PC-9 (cell line): ENCODE measurements at regions not wholly inside any gene's neighbourhood (a gene's known extent, or its start where the extent isn't known, plus 50 kb on each side); places are given as distances from the start of the nearest gene placed in this dataset.

Source experiments
- EZH2 ChIP-seq: fragments of 200-600 bp; sonication (generic); IDR thresholded peaks from 2 replicates; pipeline ENCODE4 v1.8.0; 2017; ENCODE audit warnings: antibody characterized with exemption, low read depth
- TF ChIP-seq, protein P1 (sequence below): fragments of 200-600 bp; sonication (generic); conservative IDR thresholded peaks from 2 replicates; pipeline ENCODE4 v1.6.1; 2017; ENCODE audit warnings: mixed run types, antibody characterized with exemption, mild to moderate bottlenecking, moderate library complexity

DNA sequence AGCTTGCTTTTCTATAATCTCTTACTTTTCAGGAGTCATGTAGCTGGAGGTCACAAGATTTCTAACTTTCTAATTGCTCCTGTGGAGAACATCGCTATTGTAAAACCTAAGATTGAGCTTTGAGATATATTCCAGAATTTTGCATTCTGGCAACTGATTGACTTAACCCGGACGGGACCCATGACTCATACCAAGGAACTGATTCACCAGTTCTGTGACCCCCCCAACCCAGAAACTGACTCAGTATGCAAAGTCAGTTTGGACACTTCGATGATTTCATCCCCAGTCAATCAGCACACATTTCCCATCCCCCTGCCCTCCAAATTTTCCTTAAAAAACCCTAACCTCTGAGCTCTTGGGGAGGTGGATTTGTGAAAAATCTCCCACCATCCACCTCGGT, 396.5 kb upstream of the GBE1 start:
- TF ChIP-seq EZH2, result no peak
- TF ChIP-seq, protein P1, sequence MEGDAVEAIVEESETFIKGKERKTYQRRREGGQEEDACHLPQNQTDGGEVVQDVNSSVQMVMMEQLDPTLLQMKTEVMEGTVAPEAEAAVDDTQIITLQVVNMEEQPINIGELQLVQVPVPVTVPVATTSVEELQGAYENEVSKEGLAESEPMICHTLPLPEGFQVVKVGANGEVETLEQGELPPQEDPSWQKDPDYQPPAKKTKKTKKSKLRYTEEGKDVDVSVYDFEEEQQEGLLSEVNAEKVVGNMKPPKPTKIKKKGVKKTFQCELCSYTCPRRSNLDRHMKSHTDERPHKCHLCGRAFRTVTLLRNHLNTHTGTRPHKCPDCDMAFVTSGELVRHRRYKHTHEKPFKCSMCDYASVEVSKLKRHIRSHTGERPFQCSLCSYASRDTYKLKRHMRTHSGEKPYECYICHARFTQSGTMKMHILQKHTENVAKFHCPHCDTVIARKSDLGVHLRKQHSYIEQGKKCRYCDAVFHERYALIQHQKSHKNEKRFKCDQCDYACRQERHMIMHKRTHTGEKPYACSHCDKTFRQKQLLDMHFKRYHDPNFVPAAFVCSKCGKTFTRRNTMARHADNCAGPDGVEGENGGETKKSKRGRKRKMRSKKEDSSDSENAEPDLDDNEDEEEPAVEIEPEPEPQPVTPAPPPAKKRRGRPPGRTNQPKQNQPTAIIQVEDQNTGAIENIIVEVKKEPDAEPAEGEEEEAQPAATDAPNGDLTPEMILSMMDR, result no peak
